KMS-11 (cell line): ENCODE measurements at regions not wholly inside any gene's neighbourhood (a gene's known extent, or its start where the extent isn't known, plus 50 kb on each side); places are given as distances from the start of the nearest gene placed in this dataset.
"Not testable (repeated sequence)": the region's sequence is repeated elsewhere in the genome, so short reads cannot be mapped to it uniquely, and the experiment has no call there.

Source experiments
- H2AFZ ChIP-seq: fragments of 200-600 bp; sonication (generic); 2 replicates; pipeline ENCODE4 v1.6.1; 2016; ENCODE audit warnings: antibody characterized with exemption, mixed run types, low read depth
- H3K27ac ChIP-seq: fragments of 200-600 bp; sonication (generic); 2 replicates; pipeline ENCODE4 v1.6.1; 2016; ENCODE audit warnings: mild to moderate bottlenecking, mixed run types
- H3K27me3 ChIP-seq: fragments of 200-600 bp; sonication (generic); 2 replicates; pipeline ENCODE4 v1.6.1; 2017; ENCODE audit warnings: mild to moderate bottlenecking, low read depth, mixed run types, moderate library complexity; ENCODE audit not compliant: insufficient read depth
- H3K36me3 ChIP-seq: fragments of 200-600 bp; sonication (generic); 2 replicates; pipeline ENCODE4 v1.6.1; 2017; ENCODE audit warnings: mild to moderate bottlenecking, mixed run types; ENCODE audit not compliant: insufficient read depth
- H3K4me1 ChIP-seq: fragments of 200-600 bp; sonication (generic); 2 replicates; pipeline ENCODE4 v1.6.1; 2016; ENCODE audit warnings: mild to moderate bottlenecking, low read depth, mixed run types; ENCODE audit not compliant: poor library complexity, severe bottlenecking
- H3K4me2 ChIP-seq: fragments of 200-600 bp; sonication (generic); 2 replicates; pipeline ENCODE4 v1.7.0; 2016; ENCODE audit warnings: mild to moderate bottlenecking, mixed run types
- H3K4me3 ChIP-seq: fragments of 200-600 bp; sonication (generic); IDR thresholded peaks from 2 replicates; pipeline ENCODE4 v1.6.1; 2017; ENCODE audit warnings: low read depth, low read length, mixed read lengths; ENCODE audit not compliant: insufficient read depth
- H3K79me2 ChIP-seq: fragments of 200-600 bp; sonication (generic); 2 replicates; pipeline ENCODE4 v1.6.1; 2016; ENCODE audit warnings: low read depth, mixed run types; ENCODE audit not compliant: insufficient read depth
- H3K9ac ChIP-seq: fragments of 200-600 bp; sonication (generic); 2 replicates; pipeline ENCODE4 v1.6.1; 2016; ENCODE audit warnings: mild to moderate bottlenecking, mixed run types
- H4K20me1 ChIP-seq: fragments of 200-600 bp; sonication (generic); 2 replicates; pipeline ENCODE4 v1.6.1; 2016; ENCODE audit warnings: mild to moderate bottlenecking, mixed run types; ENCODE audit not compliant: insufficient read depth
- TF ChIP-seq, protein P1 (sequence below): fragments of 200-600 bp; sonication (generic); conservative IDR thresholded peaks from 2 replicates; pipeline ENCODE4 v1.6.1; 2017; ENCODE audit warnings: low read depth, mild to moderate bottlenecking, antibody characterized with exemption, low read length, moderate library complexity, mixed read lengths

- H3K79me2 ChIP-seq = no peaks in the 10 kb centered on the region
- H2AFZ ChIP-seq = no peak overlapping the region
Observed at GRCh38 chr14:38056270-38056669, 151.4 kb upstream of the SSTR1 start.

DNA sequence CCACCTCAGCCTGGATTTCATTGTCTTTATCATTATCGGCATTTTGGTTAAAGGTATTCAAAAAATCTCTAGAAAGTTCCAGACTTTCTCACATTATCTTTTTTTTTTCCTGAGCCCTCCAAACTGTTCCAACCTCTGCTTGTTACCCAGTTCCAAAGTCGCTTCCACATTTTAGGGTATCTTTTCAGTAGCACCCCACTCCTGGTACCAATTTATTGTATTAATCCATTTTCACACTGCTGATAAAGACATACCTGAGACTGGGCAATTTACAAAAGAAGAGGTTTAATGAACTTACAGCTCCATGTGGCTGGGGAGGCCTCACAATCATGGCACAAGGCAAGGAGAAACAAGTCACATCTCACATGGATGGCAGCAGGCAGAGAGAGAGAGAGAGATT is 145.5 kb upstream of the SSTR1 start:
- H3K36me3 ChIP-seq, H3K9ac ChIP-seq, H2AFZ ChIP-seq, H3K27me3 ChIP-seq, H3K79me2 ChIP-seq, H4K20me1 ChIP-seq, H3K4me2 ChIP-seq, H3K27ac ChIP-seq, H3K4me3 ChIP-seq: not testable (repeated sequence)
- H3K4me1 ChIP-seq = peaks cover 12% of the 10 kb centered on the region

More at GRCh38 chr14:38056270-38056669, 151.4 kb upstream of the SSTR1 start:
- H3K27ac ChIP-seq = no peak overlapping the region
- TF ChIP-seq, protein P1, sequence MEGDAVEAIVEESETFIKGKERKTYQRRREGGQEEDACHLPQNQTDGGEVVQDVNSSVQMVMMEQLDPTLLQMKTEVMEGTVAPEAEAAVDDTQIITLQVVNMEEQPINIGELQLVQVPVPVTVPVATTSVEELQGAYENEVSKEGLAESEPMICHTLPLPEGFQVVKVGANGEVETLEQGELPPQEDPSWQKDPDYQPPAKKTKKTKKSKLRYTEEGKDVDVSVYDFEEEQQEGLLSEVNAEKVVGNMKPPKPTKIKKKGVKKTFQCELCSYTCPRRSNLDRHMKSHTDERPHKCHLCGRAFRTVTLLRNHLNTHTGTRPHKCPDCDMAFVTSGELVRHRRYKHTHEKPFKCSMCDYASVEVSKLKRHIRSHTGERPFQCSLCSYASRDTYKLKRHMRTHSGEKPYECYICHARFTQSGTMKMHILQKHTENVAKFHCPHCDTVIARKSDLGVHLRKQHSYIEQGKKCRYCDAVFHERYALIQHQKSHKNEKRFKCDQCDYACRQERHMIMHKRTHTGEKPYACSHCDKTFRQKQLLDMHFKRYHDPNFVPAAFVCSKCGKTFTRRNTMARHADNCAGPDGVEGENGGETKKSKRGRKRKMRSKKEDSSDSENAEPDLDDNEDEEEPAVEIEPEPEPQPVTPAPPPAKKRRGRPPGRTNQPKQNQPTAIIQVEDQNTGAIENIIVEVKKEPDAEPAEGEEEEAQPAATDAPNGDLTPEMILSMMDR = no peak
- no peak overlapping the region for H3K9ac ChIP-seq
- no peak overlapping the region for H3K4me2 ChIP-seq
- H4K20me1 ChIP-seq = no peaks in the 10 kb centered on the region
- H3K27me3 ChIP-seq = no peaks in the 10 kb centered on the region
- no peaks in the 10 kb centered on the region for H3K36me3 ChIP-seq
- H3K4me1 ChIP-seq = no peaks in the 10 kb centered on the region
- no peak overlapping the region for H3K4me3 ChIP-seq

- Histone ChIP-seq H3K9ac (no peak overlapping the region), H3K36me3 (no peaks in the 10 kb centered on the region), H3K27ac (no peak overlapping the region), H3K27me3 (no peaks in the 10 kb centered on the region), H3K4me1 (peaks cover 12% of the 10 kb centered on the region), H3K4me2 (peak overlapping the region; percentile 25; the same call in 1 of the 2 replicates), H3K4me3 (no peak overlapping the region), H4K20me1 (no peaks in the 10 kb centered on the region), H3K79me2 (no peaks in the 10 kb centered on the region), H2AFZ (no peak overlapping the region)
- TF ChIP-seq, protein P1 = no peak
Observed at GRCh38 chr14:38063711-38064320, 143.9 kb upstream of the SSTR1 start.

DNA sequence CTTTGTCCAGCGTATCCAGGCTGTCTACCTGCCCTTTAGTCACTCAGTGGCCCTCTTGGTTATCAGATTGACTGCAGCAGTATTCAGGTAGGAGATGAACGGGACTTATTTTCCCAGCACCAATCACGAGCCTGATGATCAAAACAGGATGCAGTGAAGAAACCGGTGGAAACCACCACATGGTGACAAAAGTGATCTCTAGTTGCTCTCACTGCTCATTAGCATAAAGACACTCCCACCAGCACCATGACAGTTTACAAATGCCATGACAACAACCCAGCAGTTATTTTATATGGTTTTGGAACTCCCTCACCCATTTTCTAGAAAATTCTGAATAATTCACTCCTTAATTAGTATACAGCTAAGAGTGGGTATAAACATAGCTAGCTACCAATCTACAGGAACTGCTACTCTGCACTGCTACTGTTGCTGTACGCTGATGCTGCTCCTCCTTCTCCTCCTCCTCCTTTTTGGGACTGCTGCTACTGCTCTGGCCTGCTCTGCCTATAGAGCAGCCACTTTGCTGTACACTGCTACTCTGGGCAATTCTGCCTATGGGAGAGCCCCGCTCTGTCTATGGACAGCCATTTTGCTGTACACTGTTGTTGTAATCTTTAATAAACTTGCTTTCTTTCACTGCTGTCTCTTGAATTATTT is 142.5 kb upstream of the SSTR1 start:
- Histone ChIP-seq H4K20me1 (no peaks in the 10 kb centered on the region), H3K4me3 (no peak overlapping the region), H3K79me2 (no peaks in the 10 kb centered on the region), H3K36me3 (no peaks in the 10 kb centered on the region), H3K27ac (no peak overlapping the region), H3K9ac (no peak overlapping the region), H3K4me1 (peaks cover 12% of the 10 kb centered on the region), H2AFZ (no peak overlapping the region), H3K27me3 (no peaks in the 10 kb centered on the region), H3K4me2 (no peak overlapping the region)
- TF ChIP-seq, protein P1 = no peak

GRCh38 chr14:38070061-38070588 is 137.6 kb upstream of the SSTR1 start:
- H2AFZ ChIP-seq = no peak overlapping the region
- no peaks in the 10 kb centered on the region for H3K79me2 ChIP-seq
- H3K4me2 ChIP-seq = no peak overlapping the region
- H3K27me3 ChIP-seq = no peaks in the 10 kb centered on the region
- no peaks in the 10 kb centered on the region for H4K20me1 ChIP-seq
- no peak overlapping the region for H3K9ac ChIP-seq
- TF ChIP-seq, protein P1 = no peak
- no peak overlapping the region for H3K4me3 ChIP-seq
- no peaks in the 10 kb centered on the region for H3K4me1 ChIP-seq
- no peak overlapping the region for H3K27ac ChIP-seq
- H3K36me3 ChIP-seq = no peaks in the 10 kb centered on the region
